ENCODE measurements at regions not wholly inside any gene's neighbourhood (a gene's known extent, or its start where the extent isn't known, plus 50 kb on each side); places are given as distances from the start of the nearest gene placed in this dataset.
"Not testable (repeated sequence)": the region's sequence is repeated elsewhere in the genome, so short reads cannot be mapped to it uniquely, and the experiment has no call there.

DNA sequence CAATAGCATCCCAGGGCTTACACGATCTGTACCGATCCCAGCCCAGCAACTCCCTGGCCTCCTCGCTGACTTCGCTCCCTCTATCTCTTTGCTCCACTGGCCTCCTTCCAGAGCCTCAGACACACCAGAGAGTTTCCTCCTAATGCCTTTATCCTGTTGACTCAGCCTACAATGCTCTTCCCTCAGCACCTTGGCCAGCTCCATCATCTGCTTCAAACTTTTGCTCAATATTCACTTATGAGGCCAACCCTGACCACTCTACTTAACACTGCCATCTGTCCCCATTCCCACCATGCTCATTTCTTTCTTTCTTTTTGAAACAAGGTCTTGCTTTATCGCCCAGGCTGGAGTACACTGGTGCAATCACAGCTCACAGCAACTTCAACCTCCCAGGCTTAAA, 180.9 kb downstream of the CEP170 start:
- not testable (repeated sequence) for DNase-seq, H3K4me1 ChIP-seq, H3K9me3 ChIP-seq

DNA sequence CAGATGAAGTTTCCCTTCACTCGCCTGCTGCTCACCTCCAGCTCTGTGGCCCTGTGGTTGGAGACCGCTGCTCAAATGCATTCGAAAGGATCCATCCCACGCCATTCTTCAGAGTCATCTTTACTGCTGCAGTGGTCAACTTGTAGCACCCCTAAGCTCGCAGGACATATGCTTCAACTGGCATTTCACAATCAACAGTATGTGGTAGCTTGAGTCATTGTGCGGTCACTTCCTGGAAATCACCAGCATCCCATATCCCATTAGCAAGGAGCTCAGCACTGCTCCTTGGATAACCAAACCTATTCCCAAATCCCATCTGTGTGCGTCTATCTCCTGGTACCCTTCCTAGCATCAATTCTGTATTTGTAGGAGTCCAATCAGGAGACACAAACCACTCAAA, 188.0 kb downstream of the CEP170 start:
- not testable (repeated sequence) for H3K27me3 ChIP-seq, DNase-seq, H3K9me3 ChIP-seq, H3K36me3 ChIP-seq, H3K4me3 ChIP-seq, H3K4me1 ChIP-seq, H3K27ac ChIP-seq

More for the DNA sequence above, 180.9 kb downstream of the CEP170 start:
- H3K27me3 ChIP-seq, H3K36me3 ChIP-seq, H3K27ac ChIP-seq, H3K4me3 ChIP-seq: not testable (repeated sequence)

DNA sequence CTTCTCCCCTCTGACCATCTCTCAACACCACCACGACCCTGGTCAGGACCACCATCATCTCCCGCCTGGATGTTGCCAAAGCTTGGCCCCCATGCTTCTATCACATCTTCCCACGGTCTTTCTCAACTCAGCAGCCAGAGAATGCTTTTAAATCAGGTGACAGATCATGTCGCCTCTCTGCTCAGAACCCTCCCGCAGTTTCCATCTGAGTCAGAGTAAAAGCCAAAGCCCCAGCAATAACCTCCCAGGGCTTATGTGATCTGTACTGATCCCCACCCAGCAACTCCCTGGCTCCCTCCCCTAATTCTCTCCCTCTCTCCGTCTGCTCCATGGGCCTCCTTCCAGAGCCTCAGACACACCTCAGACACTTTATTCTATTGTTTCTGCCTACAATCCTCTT, 193.1 kb downstream of the CEP170 start:
- not testable (repeated sequence) for H3K9me3 ChIP-seq, H3K27ac ChIP-seq, H3K27me3 ChIP-seq, H3K36me3 ChIP-seq, DNase-seq, H3K4me1 ChIP-seq, H3K4me3 ChIP-seq

DNA sequence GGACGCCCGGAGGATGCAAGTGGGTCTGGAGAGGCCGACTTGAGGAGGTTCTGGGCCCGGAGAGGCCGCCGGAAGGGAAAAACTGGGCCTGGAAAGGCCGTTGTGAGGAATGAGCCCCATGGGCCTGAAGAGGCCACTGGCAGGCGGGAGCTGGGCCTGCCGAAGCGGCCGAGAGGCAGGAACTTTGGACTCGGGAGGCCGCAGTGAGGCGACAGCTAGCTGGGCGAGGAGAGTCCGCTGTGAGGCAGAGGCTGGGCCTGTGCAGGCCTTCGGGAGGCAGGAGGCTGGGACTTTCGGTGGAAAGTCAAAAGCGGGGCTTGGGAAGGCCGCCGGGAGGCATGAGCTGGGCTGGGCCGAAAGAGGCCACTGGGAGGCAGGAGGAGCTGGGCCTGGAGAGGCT, 199.6 kb downstream of the CEP170 start:
- peak in 1 of 3 donors; percentile 18 for DNase-seq
- H3K27ac ChIP-seq, H3K27me3 ChIP-seq, H3K36me3 ChIP-seq, H3K4me3 ChIP-seq, H3K9me3 ChIP-seq, H3K4me1 ChIP-seq: not testable (repeated sequence)

DNA sequence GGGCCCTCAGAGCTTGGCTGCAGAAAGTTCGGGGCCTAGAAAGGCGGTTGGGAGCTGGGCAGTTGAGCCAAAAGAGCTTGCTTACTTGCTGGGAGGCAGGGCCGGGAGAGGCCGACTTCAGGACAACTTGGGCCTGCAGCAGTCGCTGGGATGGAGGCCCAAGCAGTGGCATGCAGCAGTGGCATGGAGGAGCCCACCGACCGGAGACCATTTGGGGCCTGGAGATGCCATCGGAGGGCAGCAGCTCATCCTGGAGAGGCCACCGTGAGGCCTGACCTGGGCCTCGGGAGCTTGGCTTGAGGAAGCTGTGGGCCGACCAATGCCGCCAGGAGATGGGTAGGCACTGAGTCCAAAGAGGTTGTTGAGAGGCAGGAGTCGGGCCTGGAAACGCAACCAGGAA, 200.0 kb downstream of the CEP170 start:
- H3K4me3 ChIP-seq, H3K27ac ChIP-seq, H3K4me1 ChIP-seq, H3K9me3 ChIP-seq, H3K36me3 ChIP-seq, H3K27me3 ChIP-seq: not testable (repeated sequence)
- DNase-seq: peak in 1 of 3 donors; percentile 31

DNA sequence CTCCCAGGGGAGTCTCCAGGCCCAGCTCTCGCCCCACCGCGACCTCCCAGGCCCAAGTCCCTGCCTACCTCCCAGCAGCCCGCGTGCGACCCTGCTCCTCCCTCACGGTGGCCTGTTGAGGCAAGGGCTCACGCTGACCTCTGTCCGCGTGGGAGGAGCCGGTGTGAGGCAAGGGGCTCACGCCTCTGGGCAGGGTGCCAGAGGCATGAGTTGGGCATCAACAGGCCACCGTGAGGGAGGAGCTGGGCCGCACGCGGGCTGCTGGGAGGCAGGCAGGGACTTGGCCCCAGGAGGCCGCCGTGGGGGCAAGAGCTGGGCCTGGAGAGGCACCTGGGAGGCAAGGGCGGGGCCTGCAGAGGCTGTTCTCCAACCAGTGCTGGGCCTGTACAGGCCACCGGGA, 200.4 kb downstream of the CEP170 start:
- H3K4me1 ChIP-seq, H3K9me3 ChIP-seq, H3K4me3 ChIP-seq, DNase-seq, H3K27ac ChIP-seq, H3K27me3 ChIP-seq, H3K36me3 ChIP-seq: not testable (repeated sequence)

DNA sequence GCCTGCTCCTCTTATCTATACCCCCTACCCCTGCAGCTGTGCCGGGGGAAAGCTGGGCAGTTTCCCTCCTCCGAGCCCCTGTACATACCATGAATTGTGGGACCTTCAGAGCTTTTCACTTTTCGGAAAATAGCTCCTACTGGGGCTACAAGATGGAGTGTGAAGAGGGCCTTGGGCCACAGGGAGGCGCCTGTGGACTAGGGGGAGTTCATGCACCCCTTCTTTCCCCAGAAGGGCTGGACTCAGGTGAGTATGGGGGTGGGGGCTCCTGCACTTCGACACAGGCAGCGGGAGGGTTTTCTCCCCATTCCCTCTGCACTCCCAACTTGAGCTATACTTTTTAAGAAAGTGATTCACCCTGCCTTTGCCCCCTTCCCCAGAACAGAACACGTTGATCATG, 202.0 kb downstream of the CEP170 start:
- H3K4me3 ChIP-seq, H3K4me1 ChIP-seq, H3K36me3 ChIP-seq, DNase-seq, H3K27ac ChIP-seq, H3K27me3 ChIP-seq, H3K9me3 ChIP-seq: not testable (repeated sequence)

DNA sequence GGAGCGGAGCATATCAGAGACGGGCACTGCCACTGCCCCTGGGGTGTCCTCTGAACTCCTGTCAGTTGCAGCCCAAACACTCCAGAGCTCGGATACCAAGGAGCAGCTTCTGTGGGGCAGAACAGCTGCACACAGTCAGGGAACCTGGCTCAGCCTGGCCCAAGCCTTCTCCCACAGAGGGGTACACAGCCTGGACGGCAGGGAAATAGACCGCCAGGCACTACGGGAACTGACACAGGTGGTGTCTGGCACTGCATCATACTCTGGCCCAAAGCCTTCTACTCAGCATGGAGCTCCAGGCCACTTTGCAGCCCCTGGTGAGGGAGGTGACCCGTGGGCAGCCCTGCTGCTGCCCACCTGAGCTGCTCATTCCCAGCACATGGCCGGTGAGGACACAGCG, 204.5 kb downstream of the CEP170 start:
- H3K9me3 ChIP-seq, H3K27ac ChIP-seq, H3K4me1 ChIP-seq, H3K36me3 ChIP-seq, H3K4me3 ChIP-seq, DNase-seq, H3K27me3 ChIP-seq: not testable (repeated sequence)

DNA sequence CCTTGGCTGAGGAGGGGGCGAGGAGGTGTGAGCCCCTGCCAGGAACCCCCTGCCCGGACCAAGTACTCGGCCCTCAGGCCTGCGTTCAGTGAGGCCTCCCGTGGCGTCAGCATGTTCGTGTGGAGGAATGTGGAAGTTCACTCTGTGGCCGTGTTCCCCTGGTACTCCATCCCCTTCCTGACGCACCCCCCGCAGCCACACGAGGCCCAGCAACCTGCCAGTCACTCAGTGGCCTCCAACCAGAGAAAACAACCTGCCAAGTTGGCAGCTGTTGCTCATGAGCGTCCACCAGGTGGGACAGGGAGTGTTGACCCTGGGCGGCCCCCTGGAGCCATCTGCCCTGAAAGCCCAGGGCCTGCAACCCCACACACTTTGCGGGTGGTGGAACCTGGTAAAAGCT, 205.4 kb downstream of the CEP170 start:
- DNase-seq: peak in 1 of 3 donors; percentile 3
- H3K36me3 ChIP-seq, H3K9me3 ChIP-seq, H3K27me3 ChIP-seq, H3K4me1 ChIP-seq, H3K4me3 ChIP-seq, H3K27ac ChIP-seq: not testable (repeated sequence)

DNA sequence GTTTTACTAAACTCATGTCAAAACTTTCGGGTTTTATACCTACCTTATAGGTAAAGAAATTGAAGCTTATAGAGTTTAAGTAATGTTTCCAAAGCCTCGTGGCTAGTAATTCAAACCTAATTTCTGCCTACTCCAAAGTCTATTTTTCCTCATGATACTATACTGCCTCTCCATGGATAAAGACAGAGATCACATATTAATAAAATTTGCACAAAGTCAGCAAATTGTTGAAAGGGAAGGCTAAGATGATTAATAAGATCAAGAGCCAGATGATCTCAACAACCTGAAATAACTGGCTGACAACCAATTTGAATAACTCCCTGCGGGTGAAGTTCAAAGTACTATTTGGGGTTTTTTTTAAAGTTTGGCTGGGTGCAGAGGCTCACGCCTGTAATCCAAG, 233.7 kb downstream of the CEP170 start:
- H3K4me1 ChIP-seq, H3K4me3 ChIP-seq, H3K27me3 ChIP-seq, DNase-seq, H3K9me3 ChIP-seq, H3K27ac ChIP-seq, H3K36me3 ChIP-seq: not testable (repeated sequence)

DNA sequence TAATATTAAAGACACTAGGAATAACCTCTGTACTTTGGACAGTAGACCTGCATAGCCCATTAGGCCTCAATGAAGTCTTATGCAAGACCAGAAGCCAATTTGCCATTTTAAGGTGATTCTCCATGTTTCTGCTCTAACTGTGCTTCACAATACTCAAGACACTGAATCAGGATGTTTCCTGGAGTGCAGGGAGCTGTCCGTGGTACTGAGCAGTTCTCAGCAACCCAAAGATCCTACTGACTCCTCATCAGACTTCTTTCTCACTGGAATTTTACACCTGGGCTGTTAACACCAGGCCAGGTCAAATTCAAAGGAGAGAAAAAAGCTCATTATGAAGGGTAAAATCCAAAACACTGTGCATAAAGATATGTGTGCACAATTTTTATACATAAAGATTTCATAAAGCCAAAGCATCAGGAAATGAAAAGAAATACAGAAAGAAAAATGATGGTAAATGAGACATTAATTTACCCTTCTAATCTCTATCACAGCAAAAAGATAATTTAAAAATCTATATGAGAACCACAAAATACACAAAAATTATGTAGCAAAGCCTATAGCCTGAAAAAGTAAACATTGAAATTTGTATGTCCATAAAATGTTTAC, 235.9 kb downstream of the CEP170 start:
- H3K27ac ChIP-seq, H3K9me3 ChIP-seq, H3K27me3 ChIP-seq, H3K4me1 ChIP-seq, H3K4me3 ChIP-seq, H3K36me3 ChIP-seq: not testable (repeated sequence)
- peak in 1 of 3 donors; percentile 65 for DNase-seq

DNA sequence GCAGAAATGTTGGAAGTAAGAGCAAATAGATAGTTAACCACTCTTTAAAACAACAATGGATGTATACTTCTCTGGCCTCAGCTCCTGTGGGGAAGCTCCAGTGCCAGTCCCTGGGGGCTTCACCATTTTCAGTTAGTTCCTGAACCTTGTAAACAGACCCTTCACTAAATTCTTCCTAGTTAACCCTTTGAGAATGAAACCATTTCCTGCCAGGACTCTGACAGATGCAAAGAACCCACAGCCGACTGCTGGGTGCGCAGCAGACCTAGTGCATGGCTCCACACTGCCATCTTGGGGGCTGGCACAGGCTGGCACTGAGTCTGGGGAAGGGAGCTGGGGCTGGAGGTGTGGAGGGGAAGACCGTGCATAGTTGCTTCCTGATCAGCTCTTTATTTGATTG, 244.4 kb downstream of the CEP170 start:
- H3K27ac ChIP-seq, H3K4me1 ChIP-seq, H3K9me3 ChIP-seq, H3K4me3 ChIP-seq, H3K27me3 ChIP-seq, DNase-seq, H3K36me3 ChIP-seq: not testable (repeated sequence)

DNA sequence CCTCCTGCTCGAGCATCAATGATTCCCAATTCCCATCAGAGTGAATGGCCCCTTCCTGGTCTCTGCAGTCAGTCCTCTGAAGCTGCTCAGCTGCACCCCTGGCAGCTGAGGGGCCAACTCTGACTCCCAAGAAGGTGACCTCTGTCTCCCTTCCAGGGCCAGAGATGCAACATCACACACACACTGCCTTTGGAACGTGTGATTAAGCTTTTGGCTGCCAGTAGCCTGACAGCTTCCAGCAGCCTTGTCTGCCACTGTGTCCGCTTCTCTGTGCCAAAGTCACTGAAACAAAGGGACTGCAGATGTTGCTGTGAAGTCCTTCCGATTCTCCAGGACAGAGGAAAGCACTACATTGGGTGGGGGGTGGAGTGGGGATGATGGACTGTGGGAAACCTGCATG, 254.1 kb downstream of the CEP170 start:
- H3K27ac ChIP-seq, H3K4me1 ChIP-seq, H3K4me3 ChIP-seq, DNase-seq, H3K27me3 ChIP-seq, H3K36me3 ChIP-seq, H3K9me3 ChIP-seq: not testable (repeated sequence)

DNA sequence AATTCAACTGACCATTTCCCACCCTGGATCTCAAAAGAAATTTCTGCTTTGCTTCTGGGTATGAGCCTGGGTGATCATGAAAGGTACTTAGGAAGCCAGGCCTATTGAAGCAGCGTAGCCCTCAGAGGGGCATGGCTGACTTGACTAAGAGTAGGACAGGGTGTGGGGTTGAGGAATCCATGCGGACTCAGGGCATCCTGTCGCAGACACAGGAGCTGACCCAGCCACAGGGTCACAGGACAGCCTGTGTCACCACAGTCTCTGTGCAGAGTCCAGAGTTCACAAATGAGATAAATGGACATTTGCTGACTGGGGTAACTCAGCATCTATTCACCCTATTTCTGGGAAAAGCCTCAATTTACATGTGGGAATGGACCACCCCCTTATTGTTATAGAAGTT, 262.3 kb downstream of the CEP170 start:
- not testable (repeated sequence) for H3K4me3 ChIP-seq, H3K4me1 ChIP-seq, H3K27ac ChIP-seq, H3K9me3 ChIP-seq, DNase-seq, H3K36me3 ChIP-seq, H3K27me3 ChIP-seq

DNA sequence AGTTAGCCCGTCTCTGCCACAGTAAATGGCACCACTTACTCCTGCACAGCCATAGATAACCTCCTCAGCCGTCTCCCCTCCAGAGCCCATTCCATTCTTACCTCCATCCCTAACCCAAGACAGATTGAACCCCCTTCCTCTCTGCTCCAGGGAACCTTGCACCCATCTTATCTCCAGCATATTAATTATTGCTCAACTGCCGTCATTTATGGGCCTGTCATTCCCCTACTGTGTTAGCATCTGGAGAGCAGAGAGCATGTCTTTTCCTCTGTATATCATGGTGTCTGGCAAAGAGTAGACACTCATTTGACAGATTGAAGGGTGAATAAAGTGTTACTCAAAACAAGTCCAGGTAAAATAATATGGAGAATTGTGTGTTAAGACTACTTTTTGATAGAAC, 270.0 kb downstream of the CEP170 start:
- H3K9me3 ChIP-seq, H3K27me3 ChIP-seq, H3K4me1 ChIP-seq, H3K36me3 ChIP-seq, H3K4me3 ChIP-seq, H3K27ac ChIP-seq, DNase-seq: not testable (repeated sequence)

DNA sequence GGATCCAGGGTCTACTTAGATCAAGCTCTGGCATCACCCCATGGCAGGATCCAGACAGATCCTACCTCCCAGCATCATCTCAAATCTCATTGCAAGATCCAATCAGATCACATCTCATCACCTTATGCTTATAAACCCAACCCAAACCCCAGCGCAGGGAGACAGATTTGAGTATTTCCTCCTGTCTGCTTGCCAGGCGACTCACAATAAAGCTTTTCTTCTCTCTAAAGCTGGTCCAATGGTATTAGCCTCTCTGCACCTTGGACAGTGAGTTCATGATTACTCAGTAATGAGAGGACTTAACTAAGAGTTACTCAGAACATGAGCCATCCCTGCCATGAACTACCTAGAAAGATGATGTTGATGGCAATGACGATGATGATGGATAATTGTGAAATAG, 281.7 kb downstream of the CEP170 start:
- not testable (repeated sequence) for H3K36me3 ChIP-seq, H3K27me3 ChIP-seq, H3K27ac ChIP-seq, DNase-seq, H3K4me3 ChIP-seq, H3K9me3 ChIP-seq, H3K4me1 ChIP-seq

Data from Peyer's patch (tissue), 4 donors.